GM21576 (cell line): ENCODE measurements at regions not wholly inside any gene's neighbourhood (a gene's known extent, or its start where the extent isn't known, plus 50 kb on each side); places are given as distances from the start of the nearest gene placed in this dataset.
"Not testable (repeated sequence)": the region's sequence is repeated elsewhere in the genome, so short reads cannot be mapped to it uniquely, and the experiment has no call there.

Experiments
- ATAC-seq: cut with Tn5 transposase; IDR thresholded peaks from one replicate; pipeline ENCODE4 v1.9.1; 2021; ENCODE audit warnings: mild to moderate bottlenecking, moderate library complexity; ENCODE audit not compliant: unreplicated experiment

GRCh38 chrX:40788698-40789097, 53.4 kb upstream of the MED14 start:
- ATAC-seq: not testable (repeated sequence)

- no peak for ATAC-seq
Observed at GRCh38 chrX:40792433-40792832, 57.1 kb upstream of the MED14 start.

GRCh38 chrX:40794829-40795130, 59.4 kb upstream of the MED14 start:
- not testable (repeated sequence) for ATAC-seq

- not testable (repeated sequence) for ATAC-seq
Observed at GRCh38 chrX:40799745-40800144, 64.4 kb upstream of the MED14 start.

DNA sequence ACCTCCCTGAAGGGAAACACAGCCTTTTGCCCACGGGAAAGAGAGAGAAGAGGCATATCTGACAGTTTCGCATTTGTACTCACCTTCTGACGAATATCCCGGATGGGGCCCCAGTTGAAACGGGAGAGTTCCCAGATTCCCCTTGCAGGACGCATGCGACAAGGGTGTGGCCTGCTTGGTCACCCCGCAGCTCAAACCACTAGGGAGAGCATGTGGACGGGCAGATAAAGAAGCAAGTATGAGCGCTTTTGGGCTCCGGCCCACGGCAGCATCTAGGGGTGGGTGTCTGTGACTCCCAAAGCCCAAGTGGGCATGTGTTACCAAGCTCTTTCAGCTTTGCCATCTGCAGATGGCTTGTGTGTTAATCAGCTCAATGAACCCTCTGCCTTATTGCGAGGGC, 70.1 kb upstream of the MED14 start:
- ATAC-seq: no peak

DNA sequence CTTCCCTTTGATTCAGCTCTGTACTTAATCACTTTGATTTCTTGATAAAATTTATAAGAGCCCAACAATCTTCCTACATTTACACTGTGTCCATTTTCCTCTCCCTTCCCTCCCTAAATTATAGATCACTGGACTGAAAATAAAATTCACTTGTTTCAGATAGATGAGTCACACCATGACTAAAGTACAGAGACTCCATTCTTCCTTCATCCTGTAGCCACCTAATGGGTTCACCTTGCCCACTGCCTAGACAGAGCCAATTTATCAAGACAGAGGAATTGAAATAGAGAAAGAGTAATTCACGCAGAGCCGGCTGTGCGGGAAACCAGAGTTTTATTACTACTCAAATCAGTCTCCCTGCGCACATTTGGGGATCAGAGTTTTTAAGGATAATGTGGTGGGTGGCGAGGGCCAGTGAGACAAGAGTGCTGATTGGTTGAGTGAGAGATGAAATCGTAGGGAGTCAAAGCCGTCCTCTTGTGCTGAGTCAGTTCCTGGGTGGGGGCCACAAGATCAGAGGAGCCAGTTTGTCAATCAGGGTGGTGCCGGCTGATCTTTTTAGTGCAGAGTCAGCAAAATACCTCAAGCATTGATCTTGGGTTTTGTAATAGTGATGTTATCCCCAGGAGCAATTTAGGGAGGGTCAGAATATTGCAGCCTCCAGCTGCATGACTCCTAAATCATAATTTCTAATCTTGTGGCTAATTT, 71.3 kb upstream of the MED14 start:
- ATAC-seq: no peak

- ATAC-seq: no peak
Observed at GRCh38 chrX:40807384-40807783, 72.0 kb upstream of the MED14 start.

DNA sequence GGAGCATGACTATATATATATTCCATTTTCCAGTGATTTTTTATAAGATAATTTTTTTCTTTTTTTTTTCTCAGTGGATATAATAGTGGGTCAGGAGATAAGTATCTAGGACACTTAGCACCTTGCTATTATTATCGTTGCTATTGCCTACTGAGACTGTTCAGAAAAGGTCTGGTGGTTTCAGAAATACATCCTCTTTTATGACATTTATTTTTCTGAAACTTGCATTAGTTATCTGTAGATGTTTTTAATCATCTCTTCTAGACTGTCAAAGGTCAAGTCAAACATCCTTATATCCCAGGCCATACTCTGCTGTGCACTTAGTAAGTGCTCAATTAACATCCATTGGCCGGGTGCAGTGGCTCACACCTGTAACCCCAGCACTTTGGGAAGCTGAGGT, 72.9 kb upstream of the MED14 start:
- no peak for ATAC-seq

GRCh38 chrX:40809210-40809609, 73.9 kb upstream of the MED14 start:
- ATAC-seq: no peak

DNA sequence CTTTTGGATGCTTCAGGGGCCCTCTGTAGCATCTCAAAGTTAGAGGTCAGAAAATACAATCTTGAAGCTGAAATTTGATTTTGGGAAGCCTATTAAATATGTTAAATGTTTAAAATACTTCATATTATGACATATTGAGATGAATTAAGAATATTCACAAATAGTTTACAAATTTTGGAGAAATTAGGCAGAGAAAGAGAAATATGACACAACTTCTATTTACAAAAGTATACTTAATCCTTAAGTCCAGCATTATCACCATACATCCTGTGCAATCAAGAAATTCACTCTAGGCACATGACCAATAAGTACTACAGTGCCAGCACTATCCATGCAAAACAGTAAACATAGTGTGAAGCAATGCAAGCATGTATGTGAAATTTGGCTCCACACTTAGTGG, 79.7 kb upstream of the MED14 start:
- ATAC-seq: not testable (repeated sequence)

GRCh38 chrX:40816906-40817305, 81.6 kb upstream of the MED14 start:
- no peak for ATAC-seq

DNA sequence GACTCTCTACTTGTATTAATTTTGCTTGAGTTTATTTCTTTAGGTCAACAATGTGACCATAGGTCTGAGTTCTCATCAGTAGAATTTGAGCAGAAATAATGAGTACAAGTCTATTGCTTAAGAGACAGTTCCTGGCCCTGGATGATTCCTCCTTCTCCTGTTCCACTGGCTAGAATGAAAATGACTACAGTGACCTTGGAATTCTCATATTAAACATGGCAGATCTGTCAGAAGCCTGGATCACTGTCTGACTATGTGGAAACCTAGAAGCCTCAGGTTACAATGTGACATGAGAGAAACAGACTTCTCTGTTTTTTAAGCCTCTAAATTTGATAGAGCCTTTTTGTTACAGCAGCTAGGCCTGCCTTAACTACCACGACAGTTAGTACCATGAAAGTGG, 82.9 kb upstream of the MED14 start:
- no peak for ATAC-seq

DNA sequence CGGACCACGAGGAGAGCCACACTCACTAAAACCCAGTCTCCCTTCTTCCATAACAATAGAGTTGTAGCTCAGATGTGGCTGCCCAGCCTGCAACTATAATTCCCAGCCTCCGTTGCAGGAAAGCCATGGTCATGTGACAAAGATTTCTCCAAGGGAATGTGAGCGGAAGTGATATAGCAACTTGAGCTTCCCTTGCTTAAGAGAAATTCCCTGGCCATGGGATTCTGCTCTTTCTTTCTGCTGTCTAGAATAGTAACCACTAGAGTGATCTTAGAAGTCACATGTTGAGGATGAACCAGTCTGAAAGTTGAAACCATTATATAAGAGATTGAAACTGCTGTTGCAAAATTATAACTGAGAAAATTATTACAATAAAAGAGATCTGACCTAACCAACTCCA, 86.4 kb upstream of the MED14 start:
- ATAC-seq: no peak

DNA sequence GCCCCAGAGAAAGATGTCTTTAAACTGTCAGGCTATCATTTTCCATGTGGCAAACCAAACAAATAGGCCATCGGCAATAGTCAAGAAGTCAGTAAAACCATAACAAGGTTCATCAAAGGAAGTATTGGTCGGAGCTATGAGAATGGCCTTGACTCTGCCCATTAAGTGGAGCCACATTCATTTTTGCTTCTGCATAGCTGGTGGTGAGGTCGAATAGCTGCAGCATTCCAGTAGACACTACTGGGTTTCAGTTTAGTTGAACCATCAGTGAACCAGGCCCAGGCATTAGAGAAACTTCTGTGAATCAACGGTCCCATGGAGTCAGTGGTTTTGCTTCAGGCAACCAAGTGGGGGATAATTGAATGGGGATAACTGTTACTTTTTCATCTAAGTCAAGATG, 92.0 kb upstream of the MED14 start:
- ATAC-seq: no peak

GRCh38 chrX:40831750-40832149, 96.4 kb upstream of the MED14 start:
- ATAC-seq: no peak

DNA sequence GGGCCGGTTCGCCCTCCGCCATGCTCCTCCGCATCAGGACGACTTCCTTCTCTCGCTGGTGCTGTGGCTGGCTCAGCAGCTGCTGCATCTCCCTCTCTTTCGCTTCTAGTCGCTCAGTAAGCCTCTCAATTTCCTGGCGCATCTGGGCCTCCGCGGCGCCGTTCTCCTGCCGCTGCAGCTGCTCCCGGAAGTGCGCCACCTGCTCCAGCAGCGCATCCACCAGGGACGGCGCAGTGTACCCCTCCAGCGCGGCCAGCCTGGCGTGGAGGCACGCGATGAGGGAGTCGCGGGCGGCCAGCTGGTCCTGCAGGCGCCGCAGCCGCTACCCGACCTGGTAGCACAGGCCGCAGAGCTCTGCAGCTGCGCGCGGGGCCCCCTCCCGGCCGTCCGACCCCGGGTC, 97.4 kb upstream of the MED14 start:
- no peak for ATAC-seq

- ATAC-seq: no peak
Observed at GRCh38 chrX:40834225-40834624, 98.9 kb upstream of the MED14 start.

GRCh38 chrX:40835526-40835925, 100.2 kb upstream of the MED14 start:
- no peak for ATAC-seq

GRCh38 chrX:40843643-40844042, 108.3 kb upstream of the MED14 start:
- ATAC-seq: no peak

DNA sequence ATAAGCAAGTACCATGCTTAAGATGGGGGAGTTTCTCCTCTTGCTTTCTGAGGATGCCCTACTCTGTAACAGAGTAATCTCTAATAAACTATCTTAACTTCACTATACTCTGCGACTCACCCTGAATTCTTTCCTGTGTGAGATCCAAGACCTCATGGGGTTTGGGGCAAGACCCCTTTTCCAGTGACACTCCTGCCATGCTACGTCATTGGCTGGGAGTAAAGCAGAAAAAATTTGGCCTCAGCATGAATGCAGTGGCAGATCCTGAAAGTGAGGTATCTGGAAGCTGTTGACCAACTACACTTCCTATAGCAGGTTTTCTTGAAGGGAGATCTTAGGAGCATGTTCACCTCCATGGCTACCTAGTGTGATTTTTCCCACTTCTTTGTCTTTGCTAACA, 109.1 kb upstream of the MED14 start:
- ATAC-seq: no peak

- ATAC-seq: no peak
Observed at GRCh38 chrX:40845331-40845911, 110.1 kb upstream of the MED14 start.

- ATAC-seq: no peak
Observed at GRCh38 chrX:40849906-40850823, 114.8 kb upstream of the MED14 start.
